ENCODE measurements at regions not wholly inside any gene's neighbourhood (a gene's known extent, or its start where the extent isn't known, plus 50 kb on each side); places are given as distances from the start of the nearest gene placed in this dataset.

- peaks cover 9% of the 10 kb centered on the region for H3K9me3 Mint-ChIP-seq (ENCODE audit: low read depth)
- CTCF ChIA-PET: no interaction called here
- intact Hi-C loops (cut with DNase I, micrococcal nuclease): no loop called here
- POLR2A ChIA-PET: no interaction called here
- DNase-seq (no peak), ATAC-seq (no peak)
- no peaks in the 10 kb centered on the region for H3K27me3 Mint-ChIP-seq
- H3K4me3 Mint-ChIP-seq: no peak overlapping the region
- no peaks in the 10 kb centered on the region for H3K36me3 Mint-ChIP-seq (ENCODE audit: low read depth)
- H3K27ac Mint-ChIP-seq: no peak overlapping the region
- H3K4me1 Mint-ChIP-seq: no peaks in the 10 kb centered on the region
These were observed 747.7 kb downstream of the C6orf118 start for GRCh38 chr6:164561656-164562055.

DNA sequence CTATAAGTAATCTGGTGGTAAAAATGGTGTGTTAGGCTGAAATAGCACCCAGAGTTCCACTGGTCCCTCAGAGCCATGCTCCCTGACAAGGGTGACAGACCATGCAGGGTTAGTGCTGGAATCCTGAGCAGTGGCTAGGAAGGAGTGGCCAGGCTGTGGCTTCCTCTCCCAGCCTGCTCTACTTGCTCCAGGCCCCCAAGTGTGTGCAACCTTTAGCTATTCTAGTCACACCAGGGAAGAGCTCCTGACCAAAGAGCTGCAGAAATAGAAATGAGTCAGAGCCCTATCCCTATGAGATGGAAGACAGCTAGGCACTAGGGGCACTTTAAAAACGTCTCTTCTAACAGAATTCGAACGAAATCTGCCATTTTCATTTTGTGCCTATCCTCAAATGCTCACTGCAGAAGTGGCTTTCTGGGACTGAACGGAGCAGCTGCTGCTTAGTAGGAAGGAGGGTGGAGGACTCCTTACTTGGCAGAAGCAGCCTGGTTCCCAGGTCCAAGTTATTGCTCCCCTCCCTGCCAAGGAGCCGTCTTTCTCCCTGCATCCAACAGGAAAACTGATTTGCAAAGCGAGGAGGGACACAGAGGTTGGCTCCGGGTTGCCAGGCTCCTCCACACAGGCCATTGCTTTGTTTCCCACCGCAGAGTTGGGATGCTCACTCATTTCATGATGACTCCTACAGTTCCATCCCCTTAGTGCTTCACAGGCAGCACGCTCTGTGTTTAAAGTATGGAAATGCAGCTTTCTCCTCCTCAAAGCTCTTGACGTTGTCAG is 754.5 kb downstream of the C6orf118 start:
- DNase-seq (no peak), ATAC-seq (no peak)
- ChIA-PET CTCF (no interaction called here), POLR2A (no interaction called here)
- H3K27ac Mint-ChIP-seq: no peak overlapping the region
- no peaks in the 10 kb centered on the region for H3K4me1 Mint-ChIP-seq
- H3K4me3 Mint-ChIP-seq: no peak overlapping the region
- H3K36me3 Mint-ChIP-seq (ENCODE audit: low read depth): no peaks in the 10 kb centered on the region
- intact Hi-C loops (cut with DNase I, micrococcal nuclease): no loop called here
- peaks cover 8% of the 10 kb centered on the region for H3K9me3 Mint-ChIP-seq (ENCODE audit: low read depth)
- H3K27me3 Mint-ChIP-seq: no peaks in the 10 kb centered on the region

DNA sequence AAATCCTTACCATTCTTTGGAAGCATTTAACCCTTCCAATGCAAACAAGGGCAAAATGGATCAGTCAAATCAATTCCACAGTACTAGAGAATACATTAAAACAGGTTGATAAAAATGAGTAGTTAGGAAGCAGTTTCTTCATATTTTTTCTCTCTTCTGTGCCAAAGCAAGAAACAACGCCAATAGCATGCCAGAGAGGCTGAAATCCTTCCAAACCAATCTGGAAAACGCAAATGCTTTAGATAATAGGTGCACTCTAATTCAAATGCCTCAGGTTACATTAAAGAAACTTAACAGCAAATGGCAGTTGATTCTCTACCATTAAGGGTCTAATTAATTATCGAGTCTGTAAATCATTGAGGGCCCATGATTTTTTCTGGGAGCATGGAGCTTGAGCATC is 755.2 kb downstream of the C6orf118 start:
- DNase-seq (no peak), ATAC-seq (no peak)
- no peak overlapping the region for H3K4me3 Mint-ChIP-seq
- H3K27me3 Mint-ChIP-seq: no peaks in the 10 kb centered on the region
- H3K27ac Mint-ChIP-seq: no peak overlapping the region
- CTCF ChIA-PET: no interaction called here
- peaks cover 8% of the 10 kb centered on the region for H3K9me3 Mint-ChIP-seq (ENCODE audit: low read depth)
- intact Hi-C loops (cut with DNase I, micrococcal nuclease): no loop called here
- no peaks in the 10 kb centered on the region for H3K36me3 Mint-ChIP-seq (ENCODE audit: low read depth)
- no peaks in the 10 kb centered on the region for H3K4me1 Mint-ChIP-seq
- POLR2A ChIA-PET: no interaction called here

DNA sequence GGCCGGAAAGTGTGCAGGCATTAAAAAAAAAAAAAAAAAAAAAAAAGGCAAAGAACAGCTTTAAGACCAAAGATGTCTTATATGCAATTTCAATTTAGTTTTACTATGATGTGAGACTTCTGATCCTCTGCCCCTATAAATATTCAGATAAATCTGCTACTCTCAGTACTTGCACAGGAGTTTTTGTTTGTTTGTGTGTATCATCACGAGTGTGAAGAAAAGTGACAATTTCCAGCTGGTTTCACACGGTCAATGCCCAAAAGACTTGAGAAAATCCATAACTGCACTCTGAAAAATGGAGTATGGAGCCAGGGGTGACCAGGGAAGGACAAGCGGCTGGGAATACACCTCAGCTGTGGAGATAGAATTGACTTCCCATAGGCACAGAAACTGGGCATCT is 757.7 kb downstream of the C6orf118 start:
- Mint-ChIP-seq H3K27ac (no peak overlapping the region), H3K4me1 (no peaks in the 10 kb centered on the region), H3K27me3 (no peaks in the 10 kb centered on the region), H3K36me3 (ENCODE audit: low read depth) (no peaks in the 10 kb centered on the region), H3K4me3 (no peak overlapping the region), H3K9me3 (ENCODE audit: low read depth) (peaks cover 8% of the 10 kb centered on the region)
- DNase-seq (no peak), ATAC-seq (no peak)
- ChIA-PET POLR2A (no interaction called here), CTCF (no interaction called here)
- intact Hi-C loops (cut with DNase I, micrococcal nuclease): no loop called here

- H3K9me3 Mint-ChIP-seq (ENCODE audit: low read depth): peaks cover 6% of the 10 kb centered on the region
- H3K4me3 Mint-ChIP-seq: no peak overlapping the region
- H3K4me1 Mint-ChIP-seq: no peaks in the 10 kb centered on the region
- DNase-seq (no peak), ATAC-seq (no peak)
- H3K27ac Mint-ChIP-seq: no peak overlapping the region
- no peaks in the 10 kb centered on the region for H3K27me3 Mint-ChIP-seq
- intact Hi-C loops (cut with DNase I, micrococcal nuclease): no loop called here
- ChIA-PET CTCF (no interaction called here), POLR2A (no interaction called here)
- H3K36me3 Mint-ChIP-seq (ENCODE audit: low read depth): no peaks in the 10 kb centered on the region
These were observed 762.3 kb downstream of the C6orf118 start for GRCh38 chr6:164547076-164547475.

DNA sequence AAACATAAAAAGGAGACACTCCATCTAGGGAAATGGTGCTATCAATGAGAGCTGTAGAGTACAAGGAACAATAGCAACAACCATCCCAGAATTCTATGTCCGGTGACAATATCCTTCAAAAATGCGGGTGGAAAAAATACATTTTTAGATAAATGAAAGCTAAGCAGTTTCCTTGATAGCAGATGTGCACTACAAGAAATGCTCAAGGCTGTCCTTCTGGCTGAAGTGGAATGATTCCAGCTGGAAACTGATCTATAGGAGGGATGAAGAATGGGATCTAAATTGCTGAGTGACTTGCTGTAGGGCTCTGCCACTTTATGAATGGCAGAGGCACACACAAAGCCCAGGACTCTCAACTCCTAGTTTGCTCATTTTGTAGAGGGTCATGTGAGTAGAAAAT is 763.1 kb downstream of the C6orf118 start:
- Mint-ChIP-seq H3K36me3 (ENCODE audit: low read depth) (no peaks in the 10 kb centered on the region), H3K9me3 (ENCODE audit: low read depth) (peaks cover 2% of the 10 kb centered on the region), H3K27ac (no peak overlapping the region), H3K4me1 (no peaks in the 10 kb centered on the region), H3K27me3 (no peaks in the 10 kb centered on the region), H3K4me3 (no peak overlapping the region)
- intact Hi-C loops (cut with DNase I, micrococcal nuclease): no loop called here
- ChIA-PET CTCF (interaction anchor here (0.7 kb wide), 1 partner anchor 146 kb away, joined by 3 read pairs; no protein-coding TSS in a partner anchor), POLR2A (no interaction called here)
- ATAC-seq: no peak
- DNase-seq: no peak

DNA sequence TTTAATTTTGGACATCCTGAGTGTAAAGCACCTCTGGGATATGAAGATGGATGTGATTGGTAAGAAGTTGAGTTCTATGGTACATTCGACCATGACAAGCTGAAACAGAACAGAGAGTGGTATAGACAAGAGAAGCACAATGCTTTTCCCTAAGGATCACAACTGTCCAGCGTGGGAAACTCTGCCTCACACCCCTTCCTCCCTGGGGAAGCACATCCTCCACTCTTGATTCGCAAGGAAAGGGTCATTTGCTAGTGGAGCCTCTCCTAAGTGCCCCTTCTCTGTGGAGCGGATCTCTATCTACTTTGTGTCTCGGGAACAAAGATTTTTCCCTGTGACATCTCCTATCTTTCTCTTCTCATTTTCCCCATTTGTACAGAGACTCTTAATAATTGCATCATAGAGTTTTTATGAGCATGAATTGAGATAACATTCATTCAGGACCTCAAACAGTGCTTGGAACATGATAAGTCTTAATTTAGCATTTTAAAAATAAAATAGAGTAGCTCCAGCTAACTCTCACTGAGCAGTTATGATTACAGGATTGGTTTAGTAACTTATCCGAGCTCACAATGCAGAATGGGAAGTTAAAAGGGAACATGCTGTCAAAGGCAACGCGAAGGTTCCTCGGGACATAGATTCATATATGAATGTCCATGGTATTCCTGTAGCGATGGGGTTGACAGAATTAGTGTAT is 775.2 kb downstream of the C6orf118 start:
- DNase-seq: no peak
- ATAC-seq: no peak
- POLR2A ChIA-PET: no interaction called here
- CTCF ChIA-PET: no interaction called here
- H3K27ac Mint-ChIP-seq: no peak overlapping the region
- H3K9me3 Mint-ChIP-seq (ENCODE audit: low read depth): peaks cover 5% of the 10 kb centered on the region
- no peaks in the 10 kb centered on the region for H3K4me1 Mint-ChIP-seq
- intact Hi-C loops (cut with DNase I, micrococcal nuclease): no loop called here
- no peaks in the 10 kb centered on the region for H3K36me3 Mint-ChIP-seq (ENCODE audit: low read depth)
- H3K27me3 Mint-ChIP-seq: no peaks in the 10 kb centered on the region
- H3K4me3 Mint-ChIP-seq: no peak overlapping the region

- intact Hi-C loops (cut with DNase I, micrococcal nuclease): no loop called here
- H3K27ac Mint-ChIP-seq: no peak overlapping the region
- POLR2A ChIA-PET: interaction anchor here (0.5 kb wide), 1 partner anchor 358 kb away, joined by 3 read pairs; no protein-coding TSS in a partner anchor
These were observed 776.4 kb downstream of the C6orf118 start for GRCh38 chr6:164533045-164533362.

DNA sequence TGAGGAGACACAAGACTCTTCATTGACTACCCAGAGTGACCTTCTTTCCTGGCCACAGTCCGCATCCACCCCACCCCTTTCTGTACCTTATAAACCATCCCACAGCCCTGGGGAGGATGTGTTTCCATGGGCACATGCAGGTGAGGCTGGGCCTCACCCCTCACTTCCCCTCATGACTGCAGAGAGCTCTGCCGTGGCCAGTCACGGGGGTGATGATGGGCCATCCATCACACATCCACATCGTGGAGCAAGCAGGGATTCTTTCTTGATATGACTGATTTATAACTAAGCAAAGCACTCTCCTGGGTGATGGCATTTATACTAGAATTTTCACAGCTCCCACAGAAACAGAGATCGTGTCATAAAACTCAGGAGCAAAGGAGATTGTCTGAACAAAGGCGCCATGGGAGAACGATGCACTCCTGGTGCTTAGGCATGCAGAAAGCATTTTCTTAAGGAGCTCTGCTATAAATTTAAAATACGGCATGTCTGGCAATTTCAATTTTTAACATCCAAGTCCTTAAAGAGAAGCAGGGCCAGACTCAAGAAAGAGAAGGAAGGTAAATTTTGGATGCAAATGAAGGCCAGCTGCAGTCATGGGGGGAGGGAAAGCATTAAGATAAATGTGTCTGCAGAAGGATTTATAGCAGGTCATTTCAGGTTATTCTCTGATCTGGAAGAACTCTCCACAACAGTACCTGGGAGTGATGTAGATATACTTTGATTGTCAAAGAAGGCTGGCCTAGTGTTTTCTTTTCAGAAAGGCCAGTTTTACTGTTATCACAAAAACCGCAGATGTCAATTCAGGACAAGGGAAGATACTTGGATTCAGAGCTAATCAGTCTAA is 777.0 kb downstream of the C6orf118 start:
- Mint-ChIP-seq H3K36me3 (ENCODE audit: low read depth) (no peaks in the 10 kb centered on the region), H3K4me3 (no peak overlapping the region), H3K27me3 (no peaks in the 10 kb centered on the region), H3K9me3 (ENCODE audit: low read depth) (peaks cover 5% of the 10 kb centered on the region), H3K4me1 (no peaks in the 10 kb centered on the region), H3K27ac (no peak overlapping the region)
- ChIA-PET CTCF (interaction anchor here (0.6 kb wide), 1 partner anchor 224 kb away, joined by 4 read pairs; no protein-coding TSS in a partner anchor), POLR2A (interaction anchor here (0.5 kb wide), 1 partner anchor 357 kb away, joined by 3 read pairs; no protein-coding TSS in a partner anchor)
- ATAC-seq: no peak
- DNase-seq: no peak
- intact Hi-C loops (cut with DNase I, micrococcal nuclease): no loop called here

More at GRCh38 chr6:164533045-164533362, 776.4 kb downstream of the C6orf118 start:
- Mint-ChIP-seq H3K27me3 (no peaks in the 10 kb centered on the region), H3K9me3 (ENCODE audit: low read depth) (peaks cover 5% of the 10 kb centered on the region), H3K36me3 (ENCODE audit: low read depth) (no peaks in the 10 kb centered on the region), H3K4me1 (no peaks in the 10 kb centered on the region), H3K4me3 (no peak overlapping the region)
- ATAC-seq (no peak), DNase-seq (no peak)
- CTCF ChIA-PET: no interaction called here

- H3K27ac Mint-ChIP-seq: no peak overlapping the region
- no peak overlapping the region for H3K4me3 Mint-ChIP-seq
- no peaks in the 10 kb centered on the region for H3K4me1 Mint-ChIP-seq
- peaks cover 4% of the 10 kb centered on the region for H3K9me3 Mint-ChIP-seq (ENCODE audit: low read depth)
- CTCF ChIA-PET: no interaction called here
- ATAC-seq (no peak), DNase-seq (no peak)
- POLR2A ChIA-PET: no interaction called here
- no peaks in the 10 kb centered on the region for H3K36me3 Mint-ChIP-seq (ENCODE audit: low read depth)
- no peaks in the 10 kb centered on the region for H3K27me3 Mint-ChIP-seq
- intact Hi-C loops (cut with DNase I, micrococcal nuclease): no loop called here
These were observed 777.7 kb downstream of the C6orf118 start for GRCh38 chr6:164531736-164532135.

GRCh38 chr6:164528539-164528938 is 780.9 kb downstream of the C6orf118 start:
- Mint-ChIP-seq H3K4me3 (no peak overlapping the region), H3K9me3 (ENCODE audit: low read depth) (peaks cover 6% of the 10 kb centered on the region), H3K4me1 (no peaks in the 10 kb centered on the region), H3K27ac (no peak overlapping the region), H3K27me3 (no peaks in the 10 kb centered on the region), H3K36me3 (ENCODE audit: low read depth) (no peaks in the 10 kb centered on the region)
- ATAC-seq (no peak), DNase-seq (no peak)
- CTCF ChIA-PET: no interaction called here
- intact Hi-C loops (cut with DNase I, micrococcal nuclease): no loop called here
- POLR2A ChIA-PET: no interaction called here

Data from activated CD4-positive, alpha-beta T cell treated with anti-CD3 and anti-CD28 coated beads for 36 hours (primary cell).